ENCODE measurements at regions not wholly inside any gene's neighbourhood (a gene's known extent, or its start where the extent isn't known, plus 50 kb on each side); places are given as distances from the start of the nearest gene placed in this dataset.

- DNase-seq (ENCODE audit: low spot score), result no peak
Observed at GRCh38 chr13:57224414-57224813, 57.4 kb downstream of the PRR20E start.

GRCh38 chr13:57250472-57250871 is 83.5 kb downstream of the PRR20E start:
- in situ Hi-C loops (cut with MboI; ENCODE audit: low pct_unique_long_range_greater_than_20kb, low sequenced_read_pairs, unreplicated experiment), result no loop called here
- DNase-seq (ENCODE audit: low spot score), result no peak
- TF ChIP-seq CTCF (IDR thresholded peaks at IDR 0.05; ENCODE audit: extremely low read depth, insufficient read depth, missing control alignments), result no peak

More at GRCh38 chr13:57224414-57224813, 57.4 kb downstream of the PRR20E start:
- TF ChIP-seq CTCF (IDR thresholded peaks at IDR 0.05; ENCODE audit: extremely low read depth, insufficient read depth, missing control alignments), result no peak
- in situ Hi-C loops (cut with MboI; ENCODE audit: low pct_unique_long_range_greater_than_20kb, low sequenced_read_pairs, unreplicated experiment), result no loop called here

GRCh38 chr13:57253551-57253950 is 86.6 kb downstream of the PRR20E start:
- in situ Hi-C loops (cut with MboI; ENCODE audit: low pct_unique_long_range_greater_than_20kb, low sequenced_read_pairs, unreplicated experiment), result no loop called here
- no peak for DNase-seq (ENCODE audit: low spot score)

DNA sequence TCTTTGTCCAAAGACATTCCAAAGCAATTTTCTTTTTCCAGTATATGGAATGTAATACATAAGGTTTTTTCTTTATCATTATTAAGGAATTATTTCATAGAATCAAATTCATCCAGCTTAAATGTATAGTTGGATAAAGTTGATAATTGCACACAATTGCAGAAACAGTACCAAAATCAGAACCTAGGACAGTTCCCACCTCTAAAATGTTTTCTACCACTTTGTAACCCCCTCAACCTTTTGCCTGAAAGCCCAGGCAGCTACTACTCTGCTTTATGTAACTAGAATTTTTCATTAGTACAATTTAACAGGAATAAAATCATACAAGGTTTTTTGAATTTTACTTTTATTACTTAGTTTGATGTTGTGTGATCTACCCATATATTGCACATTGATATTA is 98.0 kb downstream of the PRR20E start:
- in situ Hi-C loops (cut with MboI; ENCODE audit: low pct_unique_long_range_greater_than_20kb, low sequenced_read_pairs, unreplicated experiment), result no loop called here
- DNase-seq (ENCODE audit: low spot score), result no peak
- TF ChIP-seq CTCF (IDR thresholded peaks at IDR 0.05; ENCODE audit: extremely low read depth, insufficient read depth, missing control alignments), result no peak

More at GRCh38 chr13:57253551-57253950, 86.6 kb downstream of the PRR20E start:
- no peak for TF ChIP-seq CTCF (IDR thresholded peaks at IDR 0.05; ENCODE audit: extremely low read depth, insufficient read depth, missing control alignments)

DNA sequence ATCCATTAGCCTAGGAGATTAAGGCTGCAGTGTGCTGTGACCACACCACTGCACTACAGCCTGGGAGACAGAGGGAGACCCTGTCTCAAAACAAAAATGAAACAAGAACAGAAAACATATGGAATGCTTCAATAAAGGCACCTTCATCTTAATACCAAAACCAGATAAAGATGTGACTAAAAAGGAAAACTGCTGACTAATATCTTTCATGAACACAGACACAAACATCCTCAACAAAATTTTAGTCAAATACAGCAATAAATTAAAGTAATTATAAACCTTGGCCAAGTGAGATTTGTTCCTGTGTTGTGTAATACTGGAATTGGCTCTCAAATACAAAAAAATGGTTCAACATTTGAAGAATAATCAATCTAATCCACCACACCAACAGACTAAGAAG is 103.5 kb downstream of the PRR20E start:
- no peak for DNase-seq (ENCODE audit: low spot score)
- in situ Hi-C loops (cut with MboI; ENCODE audit: low pct_unique_long_range_greater_than_20kb, low sequenced_read_pairs, unreplicated experiment), result no loop called here
- TF ChIP-seq CTCF (IDR thresholded peaks at IDR 0.05; ENCODE audit: extremely low read depth, insufficient read depth, missing control alignments), result no peak

- in situ Hi-C loops (cut with MboI; ENCODE audit: low pct_unique_long_range_greater_than_20kb, low sequenced_read_pairs, unreplicated experiment), result no loop called here
- DNase-seq (ENCODE audit: low spot score), result no peak
- no peak for TF ChIP-seq CTCF (IDR thresholded peaks at IDR 0.05; ENCODE audit: extremely low read depth, insufficient read depth, missing control alignments)
Observed at GRCh38 chr13:57286511-57287098, 119.6 kb downstream of the PRR20E start.

All from GM13977 (cell line).